Mesendoderm (in vitro differentiated cells): ENCODE measurements at regions not wholly inside any gene's neighbourhood (a gene's known extent, or its start where the extent isn't known, plus 50 kb on each side); places are given as distances from the start of the nearest gene placed in this dataset.

ENCODE experiments used
- DNase-seq: peaks from one replicate; pipeline ENCODE4 v3.0.0; 2013
- H2AK5ac ChIP-seq: 2 replicates; pipeline ENCODE4 v1.6.1; 2013; ENCODE audit warnings: low read length, inconsistent platforms
- H2BK120ac ChIP-seq: 2 replicates; pipeline ENCODE4 v1.6.1; 2013; ENCODE audit warnings: low read depth, mild to moderate bottlenecking, low read length, moderate library complexity, mixed read lengths
- H2BK15ac ChIP-seq: replicated peaks from 2 replicates; pipeline ENCODE4 v1.6.1; 2013; ENCODE audit warnings: low read depth, mild to moderate bottlenecking, moderate library complexity
- H2BK5ac ChIP-seq: 2 replicates; pipeline ENCODE4 v1.6.1; 2013; ENCODE audit warnings: low read length, inconsistent platforms
- H3K18ac ChIP-seq: 2 replicates; pipeline ENCODE4 v1.6.1; 2013; ENCODE audit warnings: mild to moderate bottlenecking, low read length, mixed read lengths
- H3K23ac ChIP-seq: one replicate; pipeline ENCODE4 v1.6.1; 2013; ENCODE audit warnings: low read length
- H3K27ac ChIP-seq: 2 replicates; pipeline ENCODE4 v1.5.1; 2013; ENCODE audit warnings: low read depth, mild to moderate bottlenecking, inconsistent platforms, low read length, moderate library complexity
- H3K27me3 ChIP-seq: 2 replicates; pipeline ENCODE4 v1.6.1; 2013; ENCODE audit warnings: low read length, control low read depth, mild to moderate bottlenecking, inconsistent platforms; ENCODE audit not compliant: insufficient read depth, poor library complexity
- H3K36me3 ChIP-seq: 2 replicates; pipeline ENCODE4 v1.6.1; 2013; ENCODE audit warnings: low read length, inconsistent platforms; ENCODE audit not compliant: control insufficient read depth, insufficient read depth
- H3K4ac ChIP-seq: one replicate; pipeline ENCODE4 v1.6.1; 2013; ENCODE audit warnings: low read depth, mild to moderate bottlenecking, low read length, moderate library complexity
- H3K4me1 ChIP-seq: 2 replicates; pipeline ENCODE4 v1.6.1; 2013; ENCODE audit warnings: low read depth, low read length, inconsistent platforms; ENCODE audit not compliant: control insufficient read depth
- H3K4me2 ChIP-seq: 2 replicates; pipeline ENCODE4 v1.6.1; 2013; ENCODE audit warnings: low read length
- H3K4me3 ChIP-seq: 2 replicates; pipeline ENCODE4 v1.5.1; 2013; ENCODE audit warnings: mild to moderate bottlenecking, low read length
- H3K56ac ChIP-seq: one replicate; pipeline ENCODE4 v1.6.1; 2013; ENCODE audit warnings: low read length
- H3K79me1 ChIP-seq: 2 replicates; pipeline ENCODE4 v1.6.1; 2013; ENCODE audit warnings: low read length, inconsistent platforms
- H3K79me2 ChIP-seq: 2 replicates; pipeline ENCODE4 v1.6.1; 2013; ENCODE audit warnings: mild to moderate bottlenecking, low read length; ENCODE audit not compliant: control insufficient read depth, insufficient read depth
- H3K9ac ChIP-seq: 2 replicates; pipeline ENCODE4 v1.6.1; 2013; ENCODE audit warnings: low read length, inconsistent platforms
- H4K5ac ChIP-seq: one replicate; pipeline ENCODE4 v1.6.1; 2013; ENCODE audit warnings: low read length
- H4K8ac ChIP-seq: one replicate; pipeline ENCODE4 v1.6.1; 2013; ENCODE audit warnings: low read depth, mild to moderate bottlenecking, control low read depth, low read length, moderate library complexity
- WGBS: extraction: QIAGEN DNeasy Blood & Tissue Kit; methylation state at CpG from one replicate; pipeline ENCODE4 v1.1.7; 2013; ENCODE audit warnings: low lambda C conversion rate, missing lambda C conversion rate; ENCODE audit not compliant: insufficient coverage; ENCODE audit errors: extremely low coverage; 5-methylcytosine and 5-hydroxymethylcytosine counted together

DNA sequence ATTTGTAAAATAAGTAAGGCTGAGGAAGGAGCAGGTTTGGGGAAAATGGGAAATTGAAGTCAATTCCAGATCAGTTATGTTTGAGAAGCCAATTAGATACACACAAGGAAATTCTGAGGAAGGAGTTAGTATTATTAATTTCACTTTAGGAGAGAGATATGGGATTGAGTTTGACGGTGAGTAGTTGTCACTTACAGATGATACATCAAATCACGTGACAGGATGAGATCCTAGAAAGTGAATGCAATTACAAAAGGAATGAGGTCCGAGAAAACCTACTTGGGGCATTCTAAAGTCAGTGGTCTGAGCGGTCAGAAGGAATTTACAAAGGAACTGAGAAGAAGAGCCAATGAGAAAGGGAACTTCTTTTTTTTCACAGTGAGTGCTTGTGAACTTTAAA, 364.3 kb upstream of the TMEM229A start:
- no peak overlapping the region for H3K56ac ChIP-seq
- H4K8ac ChIP-seq, result no peak overlapping the region
- no peak overlapping the region for H4K5ac ChIP-seq
- no peak for DNase-seq
- no peak overlapping the region for H3K4me3 ChIP-seq
- no peak overlapping the region for H3K23ac ChIP-seq
- no peaks in the 10 kb centered on the region for H3K36me3 ChIP-seq
- no peak overlapping the region for H3K4ac ChIP-seq
- H2BK15ac ChIP-seq, result no peak overlapping the region
- no peak overlapping the region for H2BK120ac ChIP-seq
- no peak overlapping the region for H2AK5ac ChIP-seq
- H3K79me1 ChIP-seq, result no peaks in the 10 kb centered on the region
- no peaks in the 10 kb centered on the region for H3K79me2 ChIP-seq
- no peaks in the 10 kb centered on the region for H3K27me3 ChIP-seq
- no peak overlapping the region for H2BK5ac ChIP-seq
- H3K18ac ChIP-seq, result no peak overlapping the region
- H3K4me2 ChIP-seq, result no peak overlapping the region
- H3K27ac ChIP-seq, result no peak overlapping the region
- H3K4me1 ChIP-seq, result no peaks in the 10 kb centered on the region
- no peak overlapping the region for H3K9ac ChIP-seq
- 100% methylated on average over 1 of the region's 4 CpGs for WGBS

DNA sequence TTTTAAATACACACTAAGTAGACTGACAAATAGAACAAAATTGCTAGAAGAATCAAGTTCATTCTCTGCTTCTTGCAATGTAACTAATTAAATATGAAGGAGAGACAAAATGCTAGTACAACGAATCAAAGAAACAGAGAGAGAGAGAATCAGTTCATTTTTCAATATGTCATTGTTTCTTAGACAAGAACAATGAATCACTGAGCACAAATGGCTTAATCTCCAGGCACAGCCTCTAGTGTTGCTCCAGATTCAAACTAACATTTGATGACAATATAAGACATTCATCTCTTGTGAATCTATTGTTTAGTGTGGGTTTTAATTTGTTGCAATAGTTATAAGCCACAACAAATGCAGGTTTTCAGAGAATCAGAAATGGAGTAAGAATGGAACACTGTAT, 357.4 kb upstream of the TMEM229A start:
- Histone ChIP-seq H4K8ac (no peak overlapping the region), H3K4me2 (no peak overlapping the region), H3K27ac (no peak overlapping the region), H3K4ac (no peak overlapping the region), H3K4me3 (no peak overlapping the region), H2AK5ac (no peak overlapping the region), H3K18ac (no peak overlapping the region), H3K4me1 (no peaks in the 10 kb centered on the region), H2BK15ac (no peak overlapping the region), H3K79me2 (no peaks in the 10 kb centered on the region), H3K9ac (no peak overlapping the region), H3K56ac (no peak overlapping the region), H3K36me3 (no peaks in the 10 kb centered on the region), H2BK5ac (no peak overlapping the region), H4K5ac (no peak overlapping the region), H3K27me3 (no peaks in the 10 kb centered on the region), H2BK120ac (no peak overlapping the region), H3K23ac (no peak overlapping the region), H3K79me1 (no peaks in the 10 kb centered on the region)
- DNase-seq, result no peak
- no CpG with 5 or more reads among the region's 1 CpG for WGBS

DNA sequence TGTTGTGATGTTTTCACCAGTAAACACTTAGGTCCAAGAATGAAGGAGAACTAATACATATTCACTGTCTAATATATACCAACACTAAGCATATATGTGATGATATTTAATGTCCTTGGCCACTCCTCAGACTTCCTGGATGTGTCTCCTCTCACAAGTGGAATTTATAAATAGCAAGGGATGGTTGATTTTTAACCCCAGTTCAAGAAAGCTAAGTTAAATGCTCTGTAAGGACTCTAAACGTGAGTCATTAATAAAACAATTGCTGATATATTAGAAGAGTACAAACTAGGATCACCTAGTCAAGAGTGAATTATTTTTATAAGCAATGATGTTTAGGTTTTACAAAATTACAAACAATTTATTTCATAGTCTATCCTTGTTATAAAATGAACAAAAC, 355.9 kb upstream of the TMEM229A start:
- no peak overlapping the region for H4K5ac ChIP-seq
- H3K56ac ChIP-seq, result no peak overlapping the region
- no peak for DNase-seq
- H3K4me2 ChIP-seq, result no peak overlapping the region
- no CpG with 5 or more reads among the region's 1 CpG for WGBS
- H3K79me1 ChIP-seq, result no peaks in the 10 kb centered on the region
- no peaks in the 10 kb centered on the region for H3K4me1 ChIP-seq
- H2BK120ac ChIP-seq, result no peak overlapping the region
- no peak overlapping the region for H2BK5ac ChIP-seq
- no peaks in the 10 kb centered on the region for H3K79me2 ChIP-seq
- no peak overlapping the region for H3K4ac ChIP-seq
- no peaks in the 10 kb centered on the region for H3K27me3 ChIP-seq
- H3K18ac ChIP-seq, result no peak overlapping the region
- no peak overlapping the region for H3K4me3 ChIP-seq
- H3K23ac ChIP-seq, result no peak overlapping the region
- H3K27ac ChIP-seq, result no peak overlapping the region
- H2BK15ac ChIP-seq, result no peak overlapping the region
- no peaks in the 10 kb centered on the region for H3K36me3 ChIP-seq
- H3K9ac ChIP-seq, result no peak overlapping the region
- no peak overlapping the region for H2AK5ac ChIP-seq
- H4K8ac ChIP-seq, result no peak overlapping the region

DNA sequence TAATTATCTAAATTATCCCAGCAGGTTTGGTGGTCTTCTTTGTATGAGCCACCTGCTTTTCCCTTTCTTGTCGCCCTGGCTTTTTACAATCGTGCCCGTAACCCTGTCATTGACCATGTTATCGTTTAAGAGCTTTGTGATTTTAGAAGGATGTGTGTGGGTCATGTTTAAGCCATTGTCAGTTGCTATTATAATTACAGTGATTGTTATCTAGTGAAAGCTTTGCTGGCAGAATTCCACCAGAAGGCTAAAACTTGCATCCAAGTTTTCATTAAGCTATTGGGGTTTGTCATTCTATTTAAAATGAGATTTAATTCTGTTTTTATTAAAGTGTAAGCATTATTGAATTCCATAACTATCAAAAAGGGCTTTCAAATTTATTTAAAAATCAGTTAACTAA, 354.2 kb upstream of the TMEM229A start:
- Histone ChIP-seq H4K8ac (no peak overlapping the region), H3K79me2 (no peaks in the 10 kb centered on the region), H3K4me3 (no peak overlapping the region), H3K4me1 (no peaks in the 10 kb centered on the region), H3K4ac (no peak overlapping the region), H3K27me3 (no peaks in the 10 kb centered on the region), H3K18ac (no peak overlapping the region), H3K56ac (no peak overlapping the region), H2BK5ac (no peak overlapping the region), H3K4me2 (no peak overlapping the region), H2AK5ac (no peak overlapping the region), H3K27ac (no peak overlapping the region), H4K5ac (no peak overlapping the region), H3K23ac (no peak overlapping the region), H3K9ac (no peak overlapping the region), H3K79me1 (no peaks in the 10 kb centered on the region), H3K36me3 (no peaks in the 10 kb centered on the region), H2BK120ac (no peak overlapping the region), H2BK15ac (no peak overlapping the region)
- DNase-seq, result no peak
- WGBS, result no CpG with 5 or more reads among the region's 4 CpGs

DNA sequence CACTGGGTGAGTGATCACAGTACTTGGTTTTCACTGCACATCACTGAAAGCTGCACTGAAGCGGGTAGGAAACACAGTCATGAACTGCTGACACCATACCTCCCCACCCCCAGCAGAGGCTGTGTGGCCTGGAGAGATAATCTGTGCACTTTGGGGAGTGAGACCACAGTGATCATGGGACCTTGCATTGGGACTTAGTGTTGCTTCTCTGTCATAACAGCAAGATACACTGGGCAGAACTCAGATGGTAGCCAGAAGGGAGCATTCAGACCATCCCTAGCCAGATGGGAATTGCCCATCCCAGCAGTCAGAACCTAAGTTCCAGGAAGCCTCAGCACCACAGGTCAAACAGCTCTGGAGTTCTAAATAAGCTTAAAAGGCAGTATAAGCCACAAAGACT, 346.4 kb upstream of the TMEM229A start:
- H3K4me3 ChIP-seq, result no peak overlapping the region
- no peaks in the 10 kb centered on the region for H3K36me3 ChIP-seq
- no peak overlapping the region for H2AK5ac ChIP-seq
- no peaks in the 10 kb centered on the region for H3K79me2 ChIP-seq
- no peak overlapping the region for H2BK15ac ChIP-seq
- no peak overlapping the region for H4K8ac ChIP-seq
- H3K4ac ChIP-seq, result no peak overlapping the region
- H3K27me3 ChIP-seq, result no peaks in the 10 kb centered on the region
- H4K5ac ChIP-seq, result no peak overlapping the region
- no peak overlapping the region for H3K18ac ChIP-seq
- no peak overlapping the region for H3K9ac ChIP-seq
- no peaks in the 10 kb centered on the region for H3K79me1 ChIP-seq
- H2BK120ac ChIP-seq, result no peak overlapping the region
- no peak for DNase-seq
- H2BK5ac ChIP-seq, result no peak overlapping the region
- H3K56ac ChIP-seq, result no peak overlapping the region
- H3K27ac ChIP-seq, result no peak overlapping the region
- H3K23ac ChIP-seq, result no peak overlapping the region
- H3K4me1 ChIP-seq, result no peaks in the 10 kb centered on the region
- no CpG with 5 or more reads among the region's 1 CpG for WGBS
- H3K4me2 ChIP-seq, result no peak overlapping the region

DNA sequence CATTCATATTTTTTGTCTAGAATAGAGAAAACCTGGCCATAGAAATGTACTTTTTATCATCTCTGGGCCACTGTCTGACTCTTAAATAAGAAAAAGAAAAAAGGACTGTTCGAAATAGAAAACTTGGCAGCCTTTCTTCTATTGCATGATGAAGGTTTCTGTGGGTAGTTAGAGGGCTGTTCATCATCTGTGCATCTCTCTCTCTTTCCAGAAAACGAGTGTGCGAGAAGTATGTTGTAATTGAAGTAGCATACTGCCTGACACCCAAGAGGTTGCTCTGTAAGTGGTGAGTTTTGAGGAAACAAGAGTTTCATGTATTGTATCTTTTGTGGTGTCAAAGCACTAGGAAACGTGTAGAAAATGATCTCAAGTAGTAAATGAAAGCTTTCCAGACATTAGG, 343.2 kb upstream of the TMEM229A start:
- Histone ChIP-seq H3K4me1 (no peaks in the 10 kb centered on the region), H2AK5ac (no peak overlapping the region), H3K79me2 (no peaks in the 10 kb centered on the region), H3K36me3 (no peaks in the 10 kb centered on the region), H3K4ac (no peak overlapping the region), H4K8ac (no peak overlapping the region), H2BK15ac (no peak overlapping the region), H3K27ac (no peak overlapping the region), H3K23ac (no peak overlapping the region), H3K18ac (no peak overlapping the region), H3K4me3 (no peak overlapping the region), H2BK120ac (no peak overlapping the region), H3K9ac (no peak overlapping the region), H3K79me1 (no peaks in the 10 kb centered on the region), H4K5ac (no peak overlapping the region), H2BK5ac (no peak overlapping the region), H3K56ac (no peak overlapping the region), H3K4me2 (no peak overlapping the region), H3K27me3 (no peaks in the 10 kb centered on the region)
- WGBS, result no CpG with 5 or more reads among the region's 4 CpGs
- no peak for DNase-seq
